ENCODE measurements at regions not wholly inside any gene's neighbourhood (a gene's known extent, or its start where the extent isn't known, plus 50 kb on each side); places are given as distances from the start of the nearest gene placed in this dataset.
A peak's percentile ranks its signal among the peaks of the same experiment; 100 is the strongest.

GRCh38 chr12:127723251-127723650 is 543.7 kb upstream of the TMEM132C start:
- no peak for DNase-seq (ENCODE audit: low read depth in 1 of 2, low spot score in 1 of 2)
- no peaks in the 10 kb centered on the region for H3K9me3 ChIP-seq (ENCODE audit: low read depth)
- no peaks in the 10 kb centered on the region for H3K27me3 ChIP-seq
- H3K4me3 ChIP-seq = no peak overlapping the region
- H3K27ac ChIP-seq = no peak overlapping the region
- no peak for TF ChIP-seq CTCF (IDR thresholded peaks at IDR 0.05; ENCODE audit: low read depth, low read length)
- no peaks in the 10 kb centered on the region for H3K4me1 ChIP-seq (ENCODE audit: low read depth)
- H3K36me3 ChIP-seq = no peaks in the 10 kb centered on the region

DNA sequence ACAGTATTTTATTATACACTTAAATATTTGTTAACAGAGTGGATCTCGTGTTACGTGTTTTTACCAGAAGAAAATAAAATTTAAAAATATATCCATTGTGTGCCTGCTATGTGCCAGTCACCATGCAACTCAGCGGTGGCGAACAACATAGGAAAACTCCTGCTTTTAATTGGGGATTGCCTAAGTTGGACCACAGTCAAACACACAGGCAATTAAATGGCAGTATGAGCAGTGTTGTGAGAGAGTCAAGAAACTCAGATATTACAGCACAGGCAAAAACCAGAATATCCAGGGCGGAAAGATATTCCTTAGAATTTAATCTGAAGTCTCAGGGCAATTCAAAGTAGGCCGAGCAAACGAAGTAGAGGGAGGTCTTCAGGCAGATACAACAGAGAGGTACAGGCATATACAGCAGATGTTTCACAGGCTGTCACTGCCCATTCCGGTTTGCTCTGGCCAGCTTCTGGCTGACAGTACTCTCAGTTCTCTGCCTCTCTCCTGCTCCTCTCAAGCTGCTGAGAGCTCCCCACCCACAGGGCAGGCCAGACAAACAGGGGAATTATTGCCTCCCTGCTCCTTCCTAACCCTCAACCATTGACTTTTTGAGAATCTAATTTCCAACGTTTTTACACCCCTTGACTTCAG is 540.2 kb upstream of the TMEM132C start:
- H3K27ac ChIP-seq = no peak overlapping the region
- peak in 1 of 2 donors; percentile 17 for DNase-seq (ENCODE audit: low read depth in 1 of 2, low spot score in 1 of 2)
- H3K9me3 ChIP-seq (ENCODE audit: low read depth) = no peaks in the 10 kb centered on the region
- H3K36me3 ChIP-seq = no peaks in the 10 kb centered on the region
- H3K27me3 ChIP-seq = no peaks in the 10 kb centered on the region
- H3K4me3 ChIP-seq = no peak overlapping the region
- no peak for TF ChIP-seq CTCF (IDR thresholded peaks at IDR 0.05; ENCODE audit: low read depth, low read length)
- no peaks in the 10 kb centered on the region for H3K4me1 ChIP-seq (ENCODE audit: low read depth)

DNA sequence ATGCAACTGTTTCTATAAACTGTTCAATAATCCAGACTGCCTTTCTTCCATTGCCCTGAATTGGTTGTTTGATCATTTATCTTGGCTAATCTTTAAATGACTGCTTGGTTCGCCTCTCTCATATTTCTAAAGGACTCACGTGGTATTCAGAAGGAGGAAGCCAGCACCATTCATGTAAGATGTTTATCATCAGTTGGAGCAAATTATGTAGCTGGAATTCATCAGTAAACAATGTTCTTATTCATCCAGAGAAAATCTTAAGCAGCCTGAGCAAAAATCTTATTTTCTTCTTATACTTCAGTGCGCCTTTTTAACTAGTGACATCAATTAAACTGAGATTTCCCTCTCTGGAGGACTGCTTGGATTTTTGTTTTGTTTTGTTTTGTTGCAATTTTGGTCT is 538.7 kb upstream of the TMEM132C start:
- Histone ChIP-seq H3K36me3 (no peaks in the 10 kb centered on the region), H3K9me3 (ENCODE audit: low read depth) (no peaks in the 10 kb centered on the region), H3K27ac (no peak overlapping the region), H3K4me3 (no peak overlapping the region), H3K4me1 (ENCODE audit: low read depth) (no peaks in the 10 kb centered on the region), H3K27me3 (no peaks in the 10 kb centered on the region)
- DNase-seq (ENCODE audit: low read depth in 1 of 2, low spot score in 1 of 2) = no peak
- no peak for TF ChIP-seq CTCF (IDR thresholded peaks at IDR 0.05; ENCODE audit: low read depth, low read length)

DNA sequence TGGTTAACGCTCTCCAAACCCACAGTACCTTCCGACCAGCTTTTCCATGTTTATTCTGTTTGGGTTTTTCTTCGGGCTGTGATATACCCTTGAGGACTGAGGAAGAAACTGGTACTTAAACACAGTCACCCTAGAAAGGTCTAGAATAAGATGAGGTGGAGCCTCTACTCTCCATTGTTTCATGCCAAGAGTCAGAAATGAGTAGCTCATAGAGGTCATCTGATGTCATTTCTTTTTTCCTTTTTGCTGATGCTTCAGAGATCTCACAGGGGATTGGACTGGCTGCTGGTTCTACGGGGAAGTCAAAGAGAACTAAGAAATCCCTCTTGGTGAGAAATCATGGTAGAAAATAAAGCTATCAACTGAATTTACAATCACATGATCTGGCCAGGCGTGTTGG is 538.2 kb upstream of the TMEM132C start:
- H3K9me3 ChIP-seq (ENCODE audit: low read depth) = no peaks in the 10 kb centered on the region
- H3K36me3 ChIP-seq = no peaks in the 10 kb centered on the region
- no peaks in the 10 kb centered on the region for H3K27me3 ChIP-seq
- H3K27ac ChIP-seq = no peak overlapping the region
- H3K4me1 ChIP-seq (ENCODE audit: low read depth) = no peaks in the 10 kb centered on the region
- no peak for DNase-seq (ENCODE audit: low read depth in 1 of 2, low spot score in 1 of 2)
- no peak overlapping the region for H3K4me3 ChIP-seq
- no peak for TF ChIP-seq CTCF (IDR thresholded peaks at IDR 0.05; ENCODE audit: low read depth, low read length)

GRCh38 chr12:127729381-127729780 is 537.6 kb upstream of the TMEM132C start:
- no peak overlapping the region for H3K27ac ChIP-seq
- no peak for DNase-seq (ENCODE audit: low read depth in 1 of 2, low spot score in 1 of 2)
- no peak for TF ChIP-seq CTCF (IDR thresholded peaks at IDR 0.05; ENCODE audit: low read depth, low read length)

More at GRCh38 chr12:127729381-127729780, 537.6 kb upstream of the TMEM132C start:
- Histone ChIP-seq H3K27me3 (no peaks in the 10 kb centered on the region), H3K9me3 (ENCODE audit: low read depth) (no peaks in the 10 kb centered on the region), H3K4me1 (ENCODE audit: low read depth) (no peaks in the 10 kb centered on the region), H3K36me3 (no peaks in the 10 kb centered on the region), H3K4me3 (no peak overlapping the region)
